ENCODE measurements at regions not wholly inside any gene's neighbourhood (a gene's known extent, or its start where the extent isn't known, plus 50 kb on each side); places are given as distances from the start of the nearest gene placed in this dataset.
"Not testable (repeated sequence)": the region's sequence is repeated elsewhere in the genome, so short reads cannot be mapped to it uniquely, and the experiment has no call there.

- TF ChIP-seq POLR2AphosphoS5, EP300, CTCF, POLR2A (IDR thresholded peaks at IDR 0.05): not testable (repeated sequence)
These were observed 83.7 kb upstream of the FBXO28 start for GRCh38 chr1:224030257-224030656.
